GM18907 (cell line): ENCODE measurements at regions not wholly inside any gene's neighbourhood (a gene's known extent, or its start where the extent isn't known, plus 50 kb on each side); places are given as distances from the start of the nearest gene placed in this dataset.
A peak's percentile ranks its signal among the peaks of the same experiment; 100 is the strongest.

ENCODE experiments used
- ATAC-seq: cut with Tn5 transposase; IDR thresholded peaks from one replicate; pipeline ENCODE4 v1.9.1; 2021; ENCODE audit warnings: mild to moderate bottlenecking, moderate library complexity; ENCODE audit not compliant: unreplicated experiment

DNA sequence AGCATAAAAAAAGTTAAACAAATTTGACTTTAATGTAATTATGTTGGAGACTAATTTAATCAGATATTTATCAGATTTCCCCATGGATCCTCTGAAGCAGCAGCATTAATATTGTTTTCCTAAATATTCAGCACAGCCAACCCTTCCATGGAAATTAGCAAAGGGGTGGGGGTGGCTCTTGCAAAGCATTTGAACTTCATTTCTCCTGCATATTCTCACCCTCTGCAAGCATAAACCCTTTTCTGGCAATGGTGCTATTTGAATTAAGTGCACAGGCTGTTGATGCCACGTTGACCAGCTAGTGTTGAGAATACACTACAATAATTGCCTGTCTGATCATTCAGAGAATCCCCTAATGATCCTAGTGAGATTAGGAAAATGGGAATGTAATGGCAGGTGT, 488.1 kb upstream of the KLF12 start:
- ATAC-seq, result no peak

DNA sequence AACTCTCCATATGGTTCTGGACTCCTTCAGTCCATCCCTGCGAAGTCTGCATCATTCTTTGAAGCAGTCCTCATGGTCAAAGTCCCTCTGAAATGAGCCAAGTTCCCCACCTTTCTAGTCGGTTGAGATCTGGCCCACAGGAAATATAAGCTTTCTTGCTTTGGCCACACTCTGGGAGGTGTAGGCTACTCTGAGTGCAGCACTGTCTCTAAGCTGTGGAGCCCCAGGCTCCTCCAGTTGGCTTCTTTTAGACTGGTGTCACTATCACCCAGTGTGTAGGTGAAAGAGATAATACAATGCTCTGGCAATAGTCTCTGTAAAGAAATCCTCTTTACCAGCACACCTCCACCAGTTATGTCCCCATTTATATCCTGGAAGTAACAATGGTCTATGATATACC, 486.5 kb upstream of the KLF12 start:
- no peak for ATAC-seq

DNA sequence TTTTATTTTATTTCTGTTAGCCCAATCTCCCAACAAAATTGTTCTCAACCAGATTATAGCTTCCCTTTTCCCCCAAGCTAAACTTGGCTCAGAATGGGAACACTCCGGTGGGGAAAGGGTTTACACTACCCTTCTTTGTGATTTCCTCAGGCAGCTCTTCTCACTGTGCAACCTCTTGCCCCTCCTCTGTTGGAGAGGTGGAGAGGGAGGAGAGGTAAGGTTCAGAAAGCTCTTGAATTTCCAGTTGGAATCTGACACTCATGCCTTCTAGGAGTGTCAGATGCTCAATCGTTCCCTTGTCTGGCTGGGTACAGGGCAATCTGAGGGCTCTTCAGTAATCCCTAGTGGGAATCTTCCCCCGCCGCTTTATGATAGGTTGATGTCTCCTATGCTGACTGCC, 486.1 kb upstream of the KLF12 start:
- no peak for ATAC-seq

DNA sequence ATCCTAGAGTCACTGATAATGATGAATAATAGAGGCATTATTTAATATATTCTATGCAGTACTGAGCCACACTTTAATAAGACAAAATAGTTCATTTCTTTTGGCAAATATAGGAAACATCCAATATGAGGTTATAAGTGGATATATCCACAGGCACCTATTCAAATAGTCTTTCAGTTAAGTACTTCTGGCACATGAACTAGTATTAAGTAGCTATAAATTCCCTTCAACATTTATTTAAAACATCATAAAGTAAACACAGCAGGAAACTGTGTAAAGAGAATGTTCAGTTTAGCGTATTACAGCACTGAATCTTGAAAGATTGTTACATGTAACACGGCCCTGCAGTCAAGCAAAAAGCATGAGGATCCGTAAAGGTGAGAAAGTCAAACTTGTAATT, 463.3 kb upstream of the KLF12 start:
- no peak for ATAC-seq

DNA sequence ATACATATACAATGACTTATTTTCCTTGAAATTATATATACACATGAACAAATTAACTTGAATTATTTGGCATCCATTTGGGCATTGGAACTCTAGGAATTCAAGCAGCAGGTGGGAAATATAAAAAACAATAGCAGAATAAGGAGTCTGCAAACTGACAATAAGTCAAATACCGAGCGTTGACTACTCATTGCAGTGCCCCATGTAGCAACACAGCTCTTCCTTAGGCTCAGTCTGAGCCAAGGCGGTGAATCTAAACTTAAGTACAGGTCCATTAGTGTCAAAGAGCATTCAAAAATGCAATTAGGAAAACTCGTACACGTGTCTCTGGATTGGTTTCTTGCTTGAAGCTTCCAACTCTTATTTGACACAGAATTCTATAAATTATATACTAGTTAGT, 462.5 kb upstream of the KLF12 start:
- no peak for ATAC-seq

DNA sequence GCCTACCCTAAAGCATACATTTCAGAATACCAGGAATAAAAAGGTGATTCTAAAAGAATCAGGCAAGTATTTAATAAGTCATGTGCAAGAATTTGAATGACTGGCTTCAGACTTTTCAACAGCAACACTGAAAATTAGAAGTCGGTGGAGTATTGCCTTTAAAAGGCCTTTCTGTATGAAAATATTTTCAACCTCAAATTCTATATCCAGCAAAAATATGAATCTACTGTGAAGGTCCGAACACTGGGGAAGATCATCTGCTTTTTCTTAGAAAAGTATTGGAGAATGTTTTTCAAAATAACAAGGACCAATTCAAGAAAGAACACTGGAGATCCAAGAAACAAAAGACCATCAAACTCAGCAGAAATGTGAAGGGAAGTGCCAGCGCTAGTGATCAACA, 459.5 kb upstream of the KLF12 start:
- no peak for ATAC-seq

DNA sequence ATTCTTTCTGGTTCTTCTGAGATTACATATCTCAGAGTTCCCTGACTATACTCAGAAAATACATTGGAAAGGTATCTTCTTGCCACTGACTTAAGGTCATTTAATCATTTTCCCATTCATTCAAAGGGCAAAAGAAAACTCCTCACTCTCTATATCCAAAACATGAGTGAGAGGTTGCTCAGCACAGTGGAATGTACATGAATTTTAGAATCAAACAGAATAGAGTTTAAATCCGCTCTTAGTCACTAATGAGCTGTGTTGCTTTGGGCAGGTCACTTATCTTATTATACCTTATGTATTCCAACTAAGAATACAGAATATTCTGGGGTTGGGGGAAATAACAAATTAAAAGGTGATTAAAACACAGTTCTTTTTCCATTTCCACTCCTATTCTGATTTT, 452.6 kb upstream of the KLF12 start:
- ATAC-seq, result no peak

DNA sequence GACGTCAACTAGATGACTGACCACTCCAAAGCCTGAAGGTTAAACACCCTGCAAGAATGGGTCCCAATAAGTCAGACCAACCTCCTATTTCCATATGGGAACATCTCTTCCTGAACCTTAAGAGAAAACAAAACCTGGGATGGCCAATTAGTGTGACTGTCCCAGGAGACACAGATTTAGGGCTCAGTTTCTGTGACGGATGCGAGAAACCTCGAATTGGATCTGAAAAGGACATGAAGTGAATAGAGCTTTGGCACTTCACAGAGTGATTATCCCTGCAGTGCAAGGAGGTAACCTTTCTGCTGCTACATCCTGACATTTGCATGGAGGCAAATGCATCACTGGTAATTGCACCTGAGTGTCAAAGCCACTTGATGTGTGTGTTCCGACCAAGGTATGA, 442.2 kb upstream of the KLF12 start:
- ATAC-seq, result no peak

DNA sequence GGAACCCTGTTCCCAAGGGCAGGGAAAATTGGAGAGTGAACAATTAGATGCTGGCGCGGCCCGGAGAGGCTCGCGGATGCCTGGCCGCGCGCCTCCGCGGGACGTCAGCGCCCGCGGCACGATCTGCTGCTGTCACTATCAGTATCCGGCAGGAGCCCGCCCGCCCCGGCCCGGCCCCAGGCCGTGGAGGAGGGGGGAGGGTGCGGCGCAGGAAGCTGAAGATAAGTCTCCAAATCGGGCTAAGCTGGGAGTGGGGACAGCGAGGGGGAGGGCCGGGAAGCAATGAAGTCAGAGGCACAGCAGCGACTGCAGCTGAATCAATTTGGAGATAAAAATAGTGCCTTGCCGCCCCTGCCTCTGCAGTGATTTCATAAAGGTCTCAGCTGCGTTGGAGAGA, 441.5 kb upstream of the KLF12 start:
- no peak for ATAC-seq

DNA sequence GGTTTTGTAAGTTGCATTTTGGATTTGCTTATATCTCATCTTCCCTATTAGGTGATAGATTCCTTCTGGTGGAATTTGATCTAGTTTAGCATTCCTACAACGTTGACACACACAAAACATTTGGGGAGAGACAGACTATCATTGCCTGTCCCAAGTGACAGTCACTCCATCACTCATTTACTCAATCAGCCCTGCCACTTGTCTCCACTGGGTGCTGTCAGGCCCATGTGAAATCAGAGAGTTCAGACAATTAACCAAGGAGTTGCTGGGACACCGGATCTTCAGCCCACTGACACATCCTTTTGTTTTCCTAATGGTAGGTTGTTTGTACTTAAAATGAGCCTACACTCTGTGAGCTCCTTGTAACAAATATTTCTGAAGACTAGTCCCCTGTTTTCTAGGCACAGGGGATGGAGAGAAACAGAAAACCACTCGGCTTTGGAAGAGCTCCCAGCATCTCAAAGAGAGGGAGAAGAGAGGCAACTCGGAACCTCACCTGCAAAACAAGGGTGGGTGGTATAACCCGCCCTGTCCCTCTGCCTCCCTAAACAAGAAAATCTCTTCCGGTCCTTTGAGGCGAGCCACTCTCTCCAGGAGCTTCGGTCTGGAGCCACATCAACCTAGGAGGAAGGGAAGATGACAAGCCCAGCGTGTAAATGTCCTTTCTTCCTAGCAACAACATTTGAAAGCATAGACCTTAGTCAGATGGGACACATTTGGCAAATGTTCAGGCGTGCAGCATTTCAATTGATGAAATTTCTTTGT, 440.9 kb upstream of the KLF12 start:
- no peak for ATAC-seq

DNA sequence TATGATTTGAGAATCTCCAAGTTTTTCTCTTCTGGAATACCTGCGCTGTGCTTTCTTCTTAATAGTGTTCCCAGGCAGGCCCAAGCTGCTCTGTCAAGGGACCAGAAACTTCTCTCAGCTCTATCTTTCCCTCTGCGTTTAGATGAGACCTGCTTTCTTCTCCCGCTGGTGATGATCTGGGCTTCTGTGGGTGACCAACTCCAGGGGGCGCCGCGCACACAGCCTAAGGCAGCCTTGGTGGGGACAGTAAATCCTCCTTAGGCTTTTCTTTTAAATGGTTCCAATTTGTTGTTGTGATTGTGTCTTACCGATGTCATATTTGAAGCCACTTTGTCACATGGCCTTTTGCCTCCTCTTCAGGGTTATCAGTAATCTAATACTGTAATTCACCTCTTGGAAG, 439.4 kb upstream of the KLF12 start:
- ATAC-seq, result no peak

DNA sequence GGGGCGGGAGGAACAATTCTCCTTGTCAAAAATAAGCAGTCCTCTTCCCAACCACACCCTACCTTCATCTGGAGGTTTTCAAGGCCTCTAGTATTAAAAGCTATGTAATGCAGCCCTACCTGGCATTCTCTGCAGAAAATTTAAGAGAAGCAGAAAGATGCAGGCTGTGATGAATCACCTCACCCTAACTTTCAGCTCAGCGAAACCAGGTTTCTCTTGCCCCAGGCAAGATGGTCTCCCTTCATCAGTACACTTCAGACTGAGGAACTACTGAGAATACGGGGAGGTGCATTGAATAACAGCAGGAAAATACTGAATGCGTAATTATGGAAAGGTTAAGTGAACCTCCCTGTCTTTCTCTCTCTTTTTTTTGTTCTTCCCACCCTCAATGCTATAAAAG, 437.6 kb upstream of the KLF12 start:
- ATAC-seq, result no peak

DNA sequence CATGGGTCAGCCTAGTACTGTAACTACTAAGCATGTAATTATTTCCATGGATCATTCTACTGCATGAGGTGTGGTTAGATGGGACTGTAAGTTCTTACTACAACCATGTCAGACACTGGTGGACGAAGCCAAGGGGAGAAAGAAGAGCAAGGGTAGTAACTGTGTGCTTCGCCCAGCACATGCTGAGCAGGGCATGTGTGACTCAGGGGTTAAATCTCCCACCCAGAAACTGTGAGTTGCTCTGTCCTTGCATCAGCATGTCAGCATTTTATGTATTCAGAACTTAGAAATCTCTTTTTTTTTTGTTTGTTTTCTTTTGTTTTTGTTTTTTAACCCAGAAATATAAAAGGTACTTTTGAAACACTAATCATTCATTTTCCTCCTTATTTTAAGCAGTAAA, 436.6 kb upstream of the KLF12 start:
- no peak for ATAC-seq

DNA sequence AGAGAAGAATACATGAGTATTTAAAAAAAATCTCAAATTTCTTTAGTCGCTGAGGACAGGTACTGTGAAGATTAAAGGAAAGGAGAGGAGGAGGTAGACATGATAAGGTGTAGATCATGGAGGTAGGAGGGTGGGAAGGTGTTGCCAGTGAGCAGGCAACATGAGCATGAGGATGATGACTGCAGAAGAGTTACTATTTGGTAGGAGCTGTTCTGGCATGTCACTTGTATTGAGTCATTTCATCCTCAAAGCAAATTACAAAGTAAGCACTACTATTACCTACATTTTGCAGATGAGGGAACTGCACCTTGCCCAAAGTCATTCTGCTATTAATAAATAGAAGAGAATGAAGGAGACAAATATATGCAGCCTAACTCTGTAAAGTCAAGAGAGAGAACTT, 435.8 kb upstream of the KLF12 start:
- no peak for ATAC-seq

DNA sequence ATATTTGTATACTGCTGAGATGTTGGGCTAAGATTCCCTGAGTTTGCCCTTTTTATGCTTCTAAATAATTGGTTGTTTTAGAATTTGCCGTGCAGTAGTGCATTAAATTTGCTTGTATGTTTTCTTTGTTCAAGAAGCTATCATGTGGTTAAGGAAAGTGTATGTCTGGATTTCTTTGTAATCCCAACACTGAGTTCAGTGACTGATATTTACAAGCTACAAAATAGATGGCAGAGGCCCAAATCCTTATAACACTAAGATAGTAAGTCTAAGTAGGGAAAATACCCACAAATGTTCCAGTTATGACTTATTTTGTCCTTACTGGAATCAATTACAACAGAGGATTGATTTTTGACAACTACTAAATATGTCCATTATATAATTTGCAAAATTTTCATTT, 435.0 kb upstream of the KLF12 start:
- no peak for ATAC-seq

DNA sequence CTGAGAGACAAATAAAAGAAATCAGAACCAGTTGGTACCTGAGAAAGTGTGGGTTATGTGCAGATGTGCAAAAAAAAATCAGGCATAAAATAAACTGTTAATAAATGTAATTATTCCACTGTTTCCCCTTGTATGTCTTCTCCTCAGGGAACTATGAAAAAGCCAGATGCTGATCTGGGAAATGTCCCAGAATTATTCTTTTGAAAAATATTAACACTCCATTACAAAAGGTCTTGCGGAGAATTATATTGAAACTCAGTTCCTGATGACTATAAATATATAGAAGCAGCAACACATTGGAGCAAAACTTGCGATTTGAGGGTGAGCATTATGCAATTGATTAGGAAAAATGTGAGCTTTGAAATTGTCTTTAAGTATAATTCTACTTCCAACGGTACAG, 433.3 kb upstream of the KLF12 start:
- no peak for ATAC-seq

DNA sequence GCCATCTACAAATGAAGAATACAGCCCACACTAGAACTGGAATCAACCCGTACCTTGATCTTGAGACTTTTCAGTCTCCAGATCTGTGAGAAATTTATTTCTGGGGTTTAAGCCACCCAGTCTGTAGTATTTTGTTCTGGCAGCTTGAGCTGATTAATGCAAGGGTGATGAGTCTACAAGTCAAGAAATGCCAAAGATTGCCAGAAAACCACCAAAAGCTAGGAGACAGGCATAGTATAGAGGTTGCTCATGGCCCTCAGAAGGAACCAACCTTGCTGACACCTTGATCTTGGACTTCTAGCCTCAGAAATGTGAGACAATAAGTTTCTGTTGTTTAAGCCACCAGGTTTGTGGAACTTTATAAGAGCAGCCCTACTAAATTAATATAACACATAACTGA, 428.2 kb upstream of the KLF12 start:
- ATAC-seq, result no peak

DNA sequence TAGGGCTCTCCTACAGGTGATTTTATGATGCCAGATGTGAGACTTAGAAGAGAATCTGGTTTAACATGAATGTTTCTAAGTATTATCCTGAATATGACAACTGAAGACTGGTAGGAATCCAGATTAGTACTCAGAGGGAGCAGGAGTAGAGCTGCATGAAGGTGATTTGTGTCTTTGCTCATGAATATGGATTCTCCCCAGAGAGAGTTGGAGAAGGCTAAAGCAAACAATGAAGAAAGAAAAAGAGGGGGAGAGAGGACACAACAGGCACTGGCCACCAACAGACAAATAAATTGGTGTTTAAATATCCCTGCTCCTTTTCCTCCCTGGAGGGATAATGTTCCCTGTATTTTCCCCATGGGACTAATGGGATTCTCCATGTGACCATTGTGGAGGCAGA, 427.0 kb upstream of the KLF12 start:
- no peak for ATAC-seq

DNA sequence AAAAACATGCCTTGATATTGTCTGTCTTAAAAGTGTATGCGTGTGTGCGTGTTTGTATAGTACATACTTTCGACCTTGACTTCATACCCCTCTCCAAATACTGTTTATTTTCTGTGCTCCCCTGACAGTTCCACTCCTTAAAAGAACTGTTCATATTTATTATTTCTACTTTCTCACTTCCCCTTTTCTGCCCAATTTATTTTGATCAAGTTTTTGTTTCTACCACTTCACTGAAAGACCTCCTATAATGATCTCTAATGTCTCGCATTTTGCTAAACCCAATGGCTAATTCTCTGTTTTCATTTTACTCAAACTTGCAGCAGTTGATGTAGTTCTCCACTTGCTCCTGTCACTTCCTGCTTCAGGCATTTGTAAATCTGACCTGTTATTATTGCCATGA, 426.1 kb upstream of the KLF12 start:
- peak; percentile 84 for ATAC-seq

DNA sequence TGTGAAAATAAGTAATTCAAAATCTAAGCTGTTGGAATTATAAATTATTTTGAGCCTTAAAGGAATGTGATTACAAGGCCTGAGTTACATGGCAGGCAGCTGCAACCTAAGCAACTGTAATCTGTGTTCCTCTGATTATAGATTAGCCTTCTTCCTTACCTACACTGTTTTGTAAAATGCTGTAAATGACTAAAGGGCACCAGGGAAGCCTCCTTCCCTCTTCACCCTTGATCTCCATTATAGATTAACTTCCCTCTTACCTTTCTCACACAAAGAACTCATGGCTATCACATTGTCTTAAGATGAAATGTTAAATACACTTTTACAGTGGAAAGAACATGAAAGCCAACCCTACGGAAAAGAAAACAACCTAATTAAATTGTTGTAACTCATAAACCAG, 423.7 kb upstream of the KLF12 start:
- no peak for ATAC-seq

DNA sequence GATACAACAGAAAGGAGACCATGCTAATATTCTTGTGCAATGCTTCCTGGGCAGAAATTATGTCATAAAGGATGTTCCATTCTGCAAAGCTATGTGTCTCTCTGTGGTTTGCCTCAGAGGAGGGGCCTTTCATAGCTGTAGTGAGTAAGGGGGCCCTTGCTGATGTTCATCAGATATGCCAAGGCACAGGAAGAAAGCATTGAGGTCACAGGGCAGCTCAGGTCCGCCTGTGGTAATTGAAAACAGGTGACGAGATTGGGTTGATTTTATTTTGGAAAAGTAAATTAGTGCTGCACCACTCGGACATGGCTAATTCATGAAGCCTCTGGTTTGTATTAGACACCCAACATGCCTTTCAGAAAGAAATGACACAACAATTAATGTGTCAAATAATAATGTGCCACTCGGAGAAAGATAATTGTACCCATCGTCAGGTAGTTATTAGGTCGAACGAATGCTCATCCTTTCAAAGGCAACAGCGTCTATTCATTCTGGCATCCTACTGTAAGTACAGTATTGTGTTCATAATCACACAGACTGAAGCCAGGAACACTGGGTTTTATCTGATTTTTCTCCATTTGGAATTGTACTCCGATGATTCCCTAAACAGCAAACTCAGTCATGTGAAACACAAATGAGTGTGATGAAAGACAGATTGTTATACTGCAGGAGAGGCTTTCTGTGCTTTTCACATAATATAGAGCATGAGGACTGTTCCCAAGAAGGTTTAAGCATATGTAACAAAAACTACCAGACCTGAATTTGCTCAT, 421.6 kb upstream of the KLF12 start:
- no peak for ATAC-seq

DNA sequence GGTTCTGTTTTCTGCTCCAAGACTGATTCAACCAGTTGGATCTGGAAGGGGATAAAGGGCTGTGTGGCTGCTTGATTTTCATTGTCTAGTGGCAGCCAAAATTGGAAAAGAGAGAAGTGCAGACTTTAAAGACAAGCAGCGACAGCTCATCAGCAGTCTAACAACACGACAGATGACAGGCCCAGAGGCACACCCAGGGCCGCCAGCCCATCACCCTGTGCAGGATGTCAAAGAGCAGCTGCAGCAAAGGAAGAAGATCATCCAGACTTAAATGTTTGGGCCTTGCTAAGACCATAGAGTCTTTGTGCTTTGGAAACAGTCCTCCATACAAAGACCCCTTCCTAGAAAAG, 421.0 kb upstream of the KLF12 start:
- no peak for ATAC-seq
